HCT116 (cell line): ENCODE measurements at regions not wholly inside any gene's neighbourhood (a gene's known extent, or its start where the extent isn't known, plus 50 kb on each side); places are given as distances from the start of the nearest gene placed in this dataset.

Experiments used
- ATAC-seq: fragments of 200-7000 bp; cut with Tn5 transposase; 2 replicates; pipeline ENCODE4 v1.9.1; 2020; ENCODE audit warnings: mild to moderate bottlenecking, moderate library complexity
- BruUV-seq: library from RNA; stranded (reverse); fragments of 400-500 nt; replicated peaks from 2 replicates; lab custom pipeline; 2021; lab: Mats Ljungman, UMichigan
- CTCF ChIA-PET: fragments of 300-600 bp; sonication (Branson Sonifier 250); formaldehyde crosslinking; loops from one replicate; lab custom pipeline; 2021; ENCODE audit warnings: antibody characterized with exemption; lab: Charles Lee
- POLR2A ChIA-PET: fragments of 300-600, 350-600 bp; sonication (Branson Sonifier 250); formaldehyde crosslinking; loops from one replicate; lab custom pipeline; 2021; ENCODE audit warnings: antibody characterized with exemption; lab: Charles Lee
- RAD21 ChIA-PET, 2 experiments: fragments of 300-600 bp; sonication (Branson Sonifier 250); formaldehyde crosslinking; loops; one replicate each; lab custom pipeline; 2023; ENCODE audit warnings: low total read pairs in 2 of 2; ENCODE audit not compliant: uncharacterized antibody in 2 of 2, unreplicated experiment in 2 of 2, low non-redundant PET in 1 of 2; lab: Charles Lee
- DNase-seq: peaks from one replicate; pipeline ENCODE4 v3.0.0-alpha.2; 2010; ENCODE audit warnings: low read depth, low spot score
- H2AFZ ChIP-seq: fragments of 200-600 bp; shearing (Covaris generic), sonication (generic); 2 replicates; pipeline ENCODE4 v1.6.1; 2017; ENCODE audit warnings: low read depth, mixed run types, mixed read lengths, antibody characterized with exemption, low read length; ENCODE audit not compliant: poor library complexity, severe bottlenecking
- H3K27ac ChIP-seq: 2 replicates; pipeline ENCODE4 v1.5.1; 2012; ENCODE audit warnings: low read depth, low read length
- H3K27me3 ChIP-seq: fragments of 200-600 bp; sonication (generic); 2 replicates; pipeline ENCODE4 v1.6.1; 2016; ENCODE audit warnings: mixed run types, low read length, mixed read lengths; ENCODE audit not compliant: insufficient read depth
- H3K36me3 ChIP-seq, 2 experiments: fragments of 200-500 bp in 1 of 2; fragments of 200-600 bp in 1 of 2; sonication (Bioruptor generic) in 1 of 2; sonication (generic) in 1 of 2; 2 replicates each; pipeline versions ENCODE4 v1.5.1 to v1.6.1; 2014 to 2016; ENCODE audit warnings: low read length in 2 of 2, inconsistent platforms in 1 of 2, mixed read lengths in 1 of 2, mixed run types in 1 of 2; ENCODE audit not compliant: insufficient read depth in 2 of 2, control insufficient read depth in 1 of 2
- H3K4me1 ChIP-seq, 2 experiments: fragments of 200-600 bp in 1 of 2; sonication (generic) in 1 of 2; 2 replicates each; pipeline versions ENCODE4 v1.5.1 to v1.6.1; 2012 to 2017; ENCODE audit warnings: low read length in 2 of 2, inconsistent platforms in 1 of 2, mild to moderate bottlenecking in 1 of 2, mixed read lengths in 1 of 2, mixed run types in 1 of 2, moderate library complexity in 1 of 2; ENCODE audit not compliant: insufficient read depth in 2 of 2, control insufficient read depth in 1 of 2
- H3K4me2 ChIP-seq: fragments of 200-600 bp; sonication (generic); 2 replicates; pipeline ENCODE4 v1.6.1; 2017; ENCODE audit warnings: mixed run types, low read length, mixed read lengths
- H3K4me3 ChIP-seq, 2 experiments: fragments of 200-600 bp in 1 of 2; sonication (generic) in 1 of 2; replicated peaks in 1 of 2; 2 replicates each; pipeline ENCODE4 v1.5.1; 2011 to 2016; ENCODE audit warnings: low read length in 2 of 2, control low read depth in 1 of 2, low read depth in 1 of 2, mild to moderate bottlenecking in 1 of 2, mixed read lengths in 1 of 2, mixed run types in 1 of 2
- H3K79me2 ChIP-seq: fragments of 200-600 bp; sonication (generic); 2 replicates; pipeline ENCODE4 v1.6.1; 2017; ENCODE audit warnings: mild to moderate bottlenecking, mixed run types, low read length, moderate library complexity, mixed read lengths; ENCODE audit not compliant: insufficient read depth
- H3K9ac ChIP-seq: fragments of 200-600 bp; sonication (generic); 2 replicates; pipeline ENCODE4 v1.6.1; 2016; ENCODE audit warnings: low read length, mixed read lengths
- H3K9me2 ChIP-seq: fragments of 200-600 bp; sonication (generic), shearing (Covaris generic); 2 replicates; pipeline ENCODE4 v1.6.1; 2017; ENCODE audit warnings: mixed run types, mild to moderate bottlenecking, moderate library complexity; ENCODE audit not compliant: insufficient read depth
- H3K9me3 ChIP-seq, 2 experiments: fragments of 200-500 bp in 1 of 2; fragments of 200-600 bp in 1 of 2; sonication (Bioruptor generic) in 1 of 2; sonication (generic) in 1 of 2; 2 replicates each; pipeline ENCODE4 v1.6.1; 2014 to 2017; ENCODE audit warnings: low read length in 2 of 2, mixed read lengths in 2 of 2, inconsistent platforms in 1 of 2, low read depth in 1 of 2, mild to moderate bottlenecking in 1 of 2, mixed run types in 1 of 2, moderate library complexity in 1 of 2; ENCODE audit not compliant: control insufficient read depth in 1 of 2, insufficient read depth in 1 of 2
- H4K20me1 ChIP-seq: fragments of 200-600 bp; sonication (generic), shearing (Covaris generic); 2 replicates; pipeline ENCODE4 v1.6.1; 2017; ENCODE audit warnings: mixed run types, mild to moderate bottlenecking, moderate library complexity; ENCODE audit not compliant: insufficient read depth
- ATF3 ChIP-seq: IDR thresholded peaks from 2 replicates; pipeline ENCODE4 v1.6.1; 2012
- EZH2 ChIP-seq: fragments of 200-600 bp; sonication (generic); IDR thresholded peaks from 2 replicates; pipeline ENCODE4 v1.6.1; 2017; ENCODE audit warnings: antibody characterized with exemption, mixed run types
- FOSL1 ChIP-seq: IDR thresholded peaks from 2 replicates; pipeline ENCODE4 v1.6.1; 2012; ENCODE audit warnings: low read depth
- POLR2A ChIP-seq: IDR thresholded peaks from 2 replicates; pipeline ENCODE4 v1.7.0; 2011; ENCODE audit warnings: borderline replicate concordance; ENCODE audit not compliant: insufficient read depth, insufficient read length; ENCODE audit errors: extremely low read depth
- RAD21 ChIP-seq: IDR thresholded peaks from 2 replicates; pipeline ENCODE4 v1.6.1; 2012; ENCODE audit warnings: low read depth, mild to moderate bottlenecking
- SP1 ChIP-seq: IDR thresholded peaks from 2 replicates; pipeline ENCODE4 v1.6.1; 2012; ENCODE audit warnings: low read depth
- TCF7L2 ChIP-seq: IDR thresholded peaks from 2 replicates; pipeline ENCODE4 v1.7.0; 2011; ENCODE audit warnings: borderline replicate concordance, inconsistent platforms; ENCODE audit not compliant: insufficient read depth, insufficient read length; ENCODE audit errors: extremely low read depth
- ZFX ChIP-seq: fragments of 450-650 bp; IDR thresholded peaks from 2 replicates; pipeline ENCODE4 v1.6.1; 2017
- ZNF274 ChIP-seq: fragments of 200-500 bp; sonication (Bioruptor generic); IDR thresholded peaks from 2 replicates; pipeline ENCODE4 v1.6.1; 2014; ENCODE audit warnings: mild to moderate bottlenecking, low read depth, low read length, inconsistent platforms
- intact Hi-C: fragments of 100-400 bp; cut with micrococcal nuclease; formaldehyde crosslinking; loops from 2 replicates; pipeline ENCODE4 v1.10.0; 2022
- TF ChIP-seq, protein P1 (sequence below), 3 experiments: fragments of 200-600 bp in 1 of 3; sonication (generic) in 1 of 3; IDR thresholded peaks in 2 of 3; conservative IDR thresholded peaks in 1 of 3; 2 replicates each; pipeline ENCODE4 v1.5.1; 2012 to 2017; ENCODE audit warnings: low read depth in 2 of 3, low read length in 2 of 3, antibody characterized with exemption in 1 of 3, borderline replicate concordance in 1 of 3, control low read depth in 1 of 3, mild to moderate bottlenecking in 1 of 3, mixed read lengths in 1 of 3, mixed run types in 1 of 3, moderate library complexity in 1 of 3; ENCODE audit not compliant: insufficient read depth in 1 of 3
- TF ChIP-seq, protein P2 (sequence below): IDR thresholded peaks from 2 replicates; pipeline ENCODE4 v1.6.1; 2011; ENCODE audit warnings: mild to moderate bottlenecking, low read length, moderate library complexity; ENCODE audit not compliant: insufficient replicate concordance; ENCODE audit errors: extremely low read depth
- TF ChIP-seq, protein P3 (sequence below): IDR thresholded peaks from 2 replicates; pipeline ENCODE4 v1.6.1; 2012; ENCODE audit warnings: low read depth

DNA sequence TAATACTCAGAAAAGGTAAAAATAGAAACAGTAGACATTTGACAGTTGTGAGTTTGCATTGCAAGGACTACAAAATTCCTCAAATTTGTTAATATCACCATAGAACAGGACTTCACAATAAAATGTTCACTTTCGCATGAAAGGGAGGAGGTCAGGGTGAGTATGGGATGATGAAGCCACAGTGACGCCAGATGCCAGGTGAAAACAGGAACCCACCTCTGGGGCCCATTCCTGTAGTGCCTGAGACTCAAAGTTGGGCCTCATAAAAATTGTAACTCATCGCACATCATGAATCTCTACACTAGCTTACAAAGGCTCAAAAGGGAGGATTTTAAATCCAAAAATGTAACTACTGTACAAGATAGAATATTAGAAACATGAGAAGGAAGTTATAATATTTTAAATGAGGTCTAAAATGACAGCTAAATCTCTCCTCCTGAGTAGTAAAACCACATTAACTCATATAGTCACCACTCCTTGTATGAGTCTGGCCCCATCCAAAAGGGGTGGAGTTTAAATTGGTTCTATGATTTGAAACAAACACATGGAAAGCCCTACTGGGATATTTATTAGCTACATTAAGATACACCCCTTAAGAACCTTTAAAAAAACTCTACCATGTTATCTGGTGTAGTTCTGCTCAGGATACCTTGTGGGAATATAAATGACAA is 93.7 kb downstream of the ETS2 start (continued):
- TF ChIP-seq, protein P1, sequence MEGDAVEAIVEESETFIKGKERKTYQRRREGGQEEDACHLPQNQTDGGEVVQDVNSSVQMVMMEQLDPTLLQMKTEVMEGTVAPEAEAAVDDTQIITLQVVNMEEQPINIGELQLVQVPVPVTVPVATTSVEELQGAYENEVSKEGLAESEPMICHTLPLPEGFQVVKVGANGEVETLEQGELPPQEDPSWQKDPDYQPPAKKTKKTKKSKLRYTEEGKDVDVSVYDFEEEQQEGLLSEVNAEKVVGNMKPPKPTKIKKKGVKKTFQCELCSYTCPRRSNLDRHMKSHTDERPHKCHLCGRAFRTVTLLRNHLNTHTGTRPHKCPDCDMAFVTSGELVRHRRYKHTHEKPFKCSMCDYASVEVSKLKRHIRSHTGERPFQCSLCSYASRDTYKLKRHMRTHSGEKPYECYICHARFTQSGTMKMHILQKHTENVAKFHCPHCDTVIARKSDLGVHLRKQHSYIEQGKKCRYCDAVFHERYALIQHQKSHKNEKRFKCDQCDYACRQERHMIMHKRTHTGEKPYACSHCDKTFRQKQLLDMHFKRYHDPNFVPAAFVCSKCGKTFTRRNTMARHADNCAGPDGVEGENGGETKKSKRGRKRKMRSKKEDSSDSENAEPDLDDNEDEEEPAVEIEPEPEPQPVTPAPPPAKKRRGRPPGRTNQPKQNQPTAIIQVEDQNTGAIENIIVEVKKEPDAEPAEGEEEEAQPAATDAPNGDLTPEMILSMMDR (IDR thresholded peaks at IDR 0.05 in 2 of 3, conservative IDR thresholded peaks at IDR 0.05 in 1 of 3; ENCODE audit: borderline replicate concordance in 1 of 3, insufficient read depth in 1 of 3, low read depth in 2 of 3, low read length in 2 of 3): no peak

DNA sequence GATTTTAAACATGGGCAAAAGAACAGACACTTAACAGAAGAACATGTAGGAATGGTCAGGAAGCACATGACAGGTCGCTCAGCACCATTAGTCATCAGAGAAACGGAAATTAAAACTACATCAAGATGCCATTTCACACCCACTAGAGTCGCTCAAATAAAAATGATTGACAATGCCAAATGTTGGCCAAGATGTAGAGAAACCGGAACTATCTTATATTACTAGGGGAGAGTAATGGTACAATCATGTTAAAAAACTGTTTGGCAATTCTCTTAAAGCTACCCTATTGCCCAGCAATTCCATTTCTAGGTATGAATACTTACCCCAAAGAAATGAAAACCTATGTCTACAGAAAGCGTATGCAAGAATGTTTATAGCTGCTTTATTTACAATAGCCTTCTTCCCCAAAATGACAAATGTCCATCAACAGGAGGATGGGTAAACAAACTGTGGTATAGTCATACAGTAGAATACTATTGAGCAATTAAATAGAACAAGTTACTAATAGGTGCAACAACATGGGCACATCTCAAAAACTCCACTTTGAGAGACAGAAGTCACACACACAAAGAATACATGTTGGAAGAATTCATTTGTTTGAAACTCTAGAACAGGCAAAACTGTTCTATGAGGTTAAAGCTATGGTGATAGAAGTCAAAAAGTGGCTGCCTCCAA is 92.8 kb downstream of the ETS2 start:
- H3K36me3 ChIP-seq: no peaks in the 10 kb centered on the region
- RAD21 ChIA-PET: no interaction called here
- intact Hi-C loops: no loop called here
- H4K20me1 ChIP-seq: no peaks in the 10 kb centered on the region
- H2AFZ ChIP-seq: no peak overlapping the region
- no peak overlapping the region for H3K27ac ChIP-seq
- no peak overlapping the region for H3K4me2 ChIP-seq
- H3K9ac ChIP-seq: no peak overlapping the region
- POLR2A ChIA-PET: no interaction called here
- H3K4me1 ChIP-seq: no peaks in the 10 kb centered on the region
- no peaks in the 10 kb centered on the region for H3K9me2 ChIP-seq
- no peaks in the 10 kb centered on the region for H3K27me3 ChIP-seq
- BruUV-seq: no TSS peak
- CTCF ChIA-PET: no interaction called here
- no peak for ATAC-seq
- no peaks in the 10 kb centered on the region for H3K9me3 ChIP-seq
- no peak for DNase-seq
- H3K4me3 ChIP-seq: no peak overlapping the region
- no peaks in the 10 kb centered on the region for H3K79me2 ChIP-seq
- TF ChIP-seq, protein P2, sequence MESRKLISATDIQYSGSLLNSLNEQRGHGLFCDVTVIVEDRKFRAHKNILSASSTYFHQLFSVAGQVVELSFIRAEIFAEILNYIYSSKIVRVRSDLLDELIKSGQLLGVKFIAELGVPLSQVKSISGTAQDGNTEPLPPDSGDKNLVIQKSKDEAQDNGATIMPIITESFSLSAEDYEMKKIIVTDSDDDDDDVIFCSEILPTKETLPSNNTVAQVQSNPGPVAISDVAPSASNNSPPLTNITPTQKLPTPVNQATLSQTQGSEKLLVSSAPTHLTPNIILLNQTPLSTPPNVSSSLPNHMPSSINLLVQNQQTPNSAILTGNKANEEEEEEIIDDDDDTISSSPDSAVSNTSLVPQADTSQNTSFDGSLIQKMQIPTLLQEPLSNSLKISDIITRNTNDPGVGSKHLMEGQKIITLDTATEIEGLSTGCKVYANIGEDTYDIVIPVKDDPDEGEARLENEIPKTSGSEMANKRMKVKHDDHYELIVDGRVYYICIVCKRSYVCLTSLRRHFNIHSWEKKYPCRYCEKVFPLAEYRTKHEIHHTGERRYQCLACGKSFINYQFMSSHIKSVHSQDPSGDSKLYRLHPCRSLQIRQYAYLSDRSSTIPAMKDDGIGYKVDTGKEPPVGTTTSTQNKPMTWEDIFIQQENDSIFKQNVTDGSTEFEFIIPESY: no peak
- TF ChIP-seq TCF7L2 (no peak), ZNF274 (no peak), ATF3 (no peak), RAD21 (no peak), ZFX (no peak), SP1 (no peak), FOSL1 (no peak), EZH2 (no peak), POLR2A (no peak)
- TF ChIP-seq, protein P1 (IDR thresholded peaks at IDR 0.05 in 2 of 3, conservative IDR thresholded peaks at IDR 0.05 in 1 of 3; ENCODE audit: borderline replicate concordance in 1 of 3, insufficient read depth in 1 of 3, low read depth in 2 of 3, low read length in 2 of 3): no peak
- TF ChIP-seq, protein P3, sequence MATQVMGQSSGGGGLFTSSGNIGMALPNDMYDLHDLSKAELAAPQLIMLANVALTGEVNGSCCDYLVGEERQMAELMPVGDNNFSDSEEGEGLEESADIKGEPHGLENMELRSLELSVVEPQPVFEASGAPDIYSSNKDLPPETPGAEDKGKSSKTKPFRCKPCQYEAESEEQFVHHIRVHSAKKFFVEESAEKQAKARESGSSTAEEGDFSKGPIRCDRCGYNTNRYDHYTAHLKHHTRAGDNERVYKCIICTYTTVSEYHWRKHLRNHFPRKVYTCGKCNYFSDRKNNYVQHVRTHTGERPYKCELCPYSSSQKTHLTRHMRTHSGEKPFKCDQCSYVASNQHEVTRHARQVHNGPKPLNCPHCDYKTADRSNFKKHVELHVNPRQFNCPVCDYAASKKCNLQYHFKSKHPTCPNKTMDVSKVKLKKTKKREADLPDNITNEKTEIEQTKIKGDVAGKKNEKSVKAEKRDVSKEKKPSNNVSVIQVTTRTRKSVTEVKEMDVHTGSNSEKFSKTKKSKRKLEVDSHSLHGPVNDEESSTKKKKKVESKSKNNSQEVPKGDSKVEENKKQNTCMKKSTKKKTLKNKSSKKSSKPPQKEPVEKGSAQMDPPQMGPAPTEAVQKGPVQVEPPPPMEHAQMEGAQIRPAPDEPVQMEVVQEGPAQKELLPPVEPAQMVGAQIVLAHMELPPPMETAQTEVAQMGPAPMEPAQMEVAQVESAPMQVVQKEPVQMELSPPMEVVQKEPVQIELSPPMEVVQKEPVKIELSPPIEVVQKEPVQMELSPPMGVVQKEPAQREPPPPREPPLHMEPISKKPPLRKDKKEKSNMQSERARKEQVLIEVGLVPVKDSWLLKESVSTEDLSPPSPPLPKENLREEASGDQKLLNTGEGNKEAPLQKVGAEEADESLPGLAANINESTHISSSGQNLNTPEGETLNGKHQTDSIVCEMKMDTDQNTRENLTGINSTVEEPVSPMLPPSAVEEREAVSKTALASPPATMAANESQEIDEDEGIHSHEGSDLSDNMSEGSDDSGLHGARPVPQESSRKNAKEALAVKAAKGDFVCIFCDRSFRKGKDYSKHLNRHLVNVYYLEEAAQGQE: no peak
